GM13977 (cell line): ENCODE measurements at regions not wholly inside any gene's neighbourhood (a gene's known extent, or its start where the extent isn't known, plus 50 kb on each side); places are given as distances from the start of the nearest gene placed in this dataset.
"Not testable (repeated sequence)": the region's sequence is repeated elsewhere in the genome, so short reads cannot be mapped to it uniquely, and the experiment has no call there.

ENCODE experiments used
- DNase-seq: peaks from one replicate; pipeline ENCODE4 v3.0.0; 2012; ENCODE audit warnings: low spot score
- in situ Hi-C: fragments of 300-500 bp; cut with MboI; formaldehyde crosslinking; loops from one replicate; pipeline ENCODE4 v1.12.0; 2022; ENCODE audit warnings: low sequenced_read_pairs, low pct_unique_long_range_greater_than_20kb, mixed read lengths, inconsistent platforms; ENCODE audit not compliant: unreplicated experiment
- TF ChIP-seq, protein P1 (sequence below): IDR thresholded peaks from 2 replicates; pipeline ENCODE4 v1.5.1; 2012; ENCODE audit warnings: mild to moderate bottlenecking, control low read depth; ENCODE audit not compliant: insufficient read depth; ENCODE audit errors: extremely low read depth, missing control alignments

DNA sequence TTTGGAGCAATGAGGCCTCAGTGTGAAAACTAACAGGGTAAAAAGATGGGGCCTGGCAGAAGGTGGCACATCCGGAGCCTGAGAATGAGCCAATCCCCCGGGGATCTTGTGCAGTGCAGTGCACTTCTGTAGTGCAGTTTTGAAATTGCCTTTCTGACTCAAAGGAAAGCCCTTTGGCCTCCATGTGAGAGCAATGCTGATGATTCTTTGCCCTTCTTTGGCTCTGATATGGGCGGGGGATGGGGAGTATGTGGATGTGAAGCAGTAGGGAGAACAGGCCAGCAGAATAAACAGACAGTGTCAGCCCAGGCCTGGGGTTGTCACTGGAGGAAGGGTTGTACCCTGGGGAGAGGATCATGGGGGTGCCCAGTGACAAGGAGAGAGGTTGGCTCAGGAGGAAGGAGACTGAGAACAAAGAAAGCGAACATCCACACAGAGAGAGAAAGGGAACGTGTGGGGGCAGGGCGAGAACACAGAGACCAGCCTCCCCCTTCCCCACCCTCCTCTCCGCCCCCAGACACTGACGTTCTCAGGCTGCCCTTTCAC lies 351.2 kb downstream of the CDC5L start:
- no peak for DNase-seq
- in situ Hi-C loops: no loop called here
- TF ChIP-seq, protein P1, sequence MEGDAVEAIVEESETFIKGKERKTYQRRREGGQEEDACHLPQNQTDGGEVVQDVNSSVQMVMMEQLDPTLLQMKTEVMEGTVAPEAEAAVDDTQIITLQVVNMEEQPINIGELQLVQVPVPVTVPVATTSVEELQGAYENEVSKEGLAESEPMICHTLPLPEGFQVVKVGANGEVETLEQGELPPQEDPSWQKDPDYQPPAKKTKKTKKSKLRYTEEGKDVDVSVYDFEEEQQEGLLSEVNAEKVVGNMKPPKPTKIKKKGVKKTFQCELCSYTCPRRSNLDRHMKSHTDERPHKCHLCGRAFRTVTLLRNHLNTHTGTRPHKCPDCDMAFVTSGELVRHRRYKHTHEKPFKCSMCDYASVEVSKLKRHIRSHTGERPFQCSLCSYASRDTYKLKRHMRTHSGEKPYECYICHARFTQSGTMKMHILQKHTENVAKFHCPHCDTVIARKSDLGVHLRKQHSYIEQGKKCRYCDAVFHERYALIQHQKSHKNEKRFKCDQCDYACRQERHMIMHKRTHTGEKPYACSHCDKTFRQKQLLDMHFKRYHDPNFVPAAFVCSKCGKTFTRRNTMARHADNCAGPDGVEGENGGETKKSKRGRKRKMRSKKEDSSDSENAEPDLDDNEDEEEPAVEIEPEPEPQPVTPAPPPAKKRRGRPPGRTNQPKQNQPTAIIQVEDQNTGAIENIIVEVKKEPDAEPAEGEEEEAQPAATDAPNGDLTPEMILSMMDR: no peak

DNA sequence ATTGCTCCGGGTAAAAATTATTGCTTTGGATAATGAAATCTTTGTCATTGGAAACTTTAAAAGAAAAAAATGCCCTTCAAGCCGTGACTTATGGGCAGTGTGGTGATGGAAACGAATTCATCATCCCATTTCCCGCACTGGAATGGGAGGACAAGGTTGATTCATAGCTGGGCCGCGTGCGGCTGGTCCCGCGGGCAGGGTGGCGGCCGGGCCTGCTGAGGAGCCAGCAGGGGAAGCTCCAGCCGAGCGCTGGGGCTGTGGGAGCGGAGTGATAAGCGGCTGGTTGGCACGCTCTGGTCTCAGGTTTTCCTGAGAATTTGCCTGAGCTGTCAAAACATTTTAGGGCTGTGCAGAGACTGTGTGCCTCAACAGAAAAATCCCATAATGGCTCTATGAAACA lies 351.7 kb downstream of the CDC5L start:
- TF ChIP-seq, protein P1: no peak
- in situ Hi-C loops: no loop called here
- no peak for DNase-seq

DNA sequence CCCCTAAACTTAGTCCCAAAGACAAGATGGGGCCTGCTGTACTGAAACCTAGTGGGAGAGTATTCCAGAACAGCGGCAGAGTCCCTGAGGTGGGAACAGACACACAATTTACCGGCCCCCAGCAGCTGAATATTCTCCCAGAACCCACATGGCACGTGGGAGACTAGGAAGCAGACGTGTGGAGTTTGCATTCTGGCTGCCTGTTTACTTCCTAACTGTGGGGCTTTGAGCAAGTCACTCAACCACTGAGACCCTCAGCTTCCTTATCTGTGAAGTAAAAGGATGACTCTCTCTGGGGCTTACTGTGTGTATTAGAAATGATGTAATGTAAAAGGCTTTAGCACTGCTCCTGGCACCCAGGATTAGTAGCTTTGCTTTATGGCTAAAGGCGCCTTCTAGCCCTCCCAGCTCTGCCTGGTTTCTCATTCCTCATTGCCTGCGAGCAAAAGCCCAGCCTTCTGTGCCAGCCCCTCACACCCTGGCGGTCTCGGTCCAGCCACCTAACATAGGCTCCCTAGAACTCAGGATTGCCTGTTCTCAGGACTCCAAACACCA lies 353.1 kb downstream of the CDC5L start:
- TF ChIP-seq, protein P1: no peak
- no peak for DNase-seq
- in situ Hi-C loops: no loop called here

DNA sequence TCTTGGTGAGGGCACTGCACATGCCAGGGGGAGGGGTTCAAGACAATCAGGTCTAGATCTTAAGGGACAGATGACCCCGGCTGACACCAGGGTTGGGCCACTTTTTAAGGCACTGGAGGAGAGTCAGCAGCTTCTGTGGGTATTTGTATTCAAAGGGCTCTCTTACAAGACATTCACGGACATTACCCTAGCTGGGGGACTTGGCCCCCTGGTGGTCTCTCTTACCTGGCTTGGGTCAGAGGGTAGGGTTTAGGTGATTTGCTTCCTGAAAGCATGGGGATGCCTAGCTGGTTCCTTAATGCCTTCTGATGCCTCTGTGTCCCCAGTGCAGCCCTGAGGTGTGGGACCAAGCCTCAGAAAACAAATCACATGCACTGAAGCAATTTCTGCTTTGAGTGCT lies 354.7 kb downstream of the CDC5L start:
- TF ChIP-seq, protein P1: no peak
- in situ Hi-C loops: no loop called here
- no peak for DNase-seq

DNA sequence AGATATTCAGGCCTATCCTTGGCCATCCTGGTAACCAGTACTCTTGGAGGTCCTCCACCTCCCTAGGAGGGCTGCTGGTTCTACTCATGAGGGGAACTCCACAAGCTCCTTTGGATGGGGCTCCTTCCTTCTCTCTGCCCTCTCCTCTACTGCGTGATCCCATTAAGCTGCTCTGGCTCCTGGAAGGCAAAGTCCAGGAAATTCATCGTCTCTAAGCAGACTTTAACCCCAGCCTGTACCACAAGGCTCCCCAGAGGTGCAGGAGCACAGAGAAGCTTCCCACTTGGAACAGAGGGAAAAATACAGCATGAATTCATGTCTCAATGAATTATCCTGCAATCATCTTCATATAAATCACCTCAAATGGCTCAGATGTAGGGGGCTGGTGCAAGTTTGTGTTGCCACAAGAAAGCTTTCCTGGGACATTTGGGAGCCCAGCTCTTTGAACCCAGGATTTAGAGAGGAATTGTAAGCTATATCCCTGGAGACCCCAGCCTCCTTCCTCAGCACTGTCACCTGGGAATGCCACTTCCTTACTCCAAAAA lies 355.4 kb downstream of the CDC5L start:
- DNase-seq: no peak
- TF ChIP-seq, protein P1: no peak
- in situ Hi-C loops: no loop called here

DNA sequence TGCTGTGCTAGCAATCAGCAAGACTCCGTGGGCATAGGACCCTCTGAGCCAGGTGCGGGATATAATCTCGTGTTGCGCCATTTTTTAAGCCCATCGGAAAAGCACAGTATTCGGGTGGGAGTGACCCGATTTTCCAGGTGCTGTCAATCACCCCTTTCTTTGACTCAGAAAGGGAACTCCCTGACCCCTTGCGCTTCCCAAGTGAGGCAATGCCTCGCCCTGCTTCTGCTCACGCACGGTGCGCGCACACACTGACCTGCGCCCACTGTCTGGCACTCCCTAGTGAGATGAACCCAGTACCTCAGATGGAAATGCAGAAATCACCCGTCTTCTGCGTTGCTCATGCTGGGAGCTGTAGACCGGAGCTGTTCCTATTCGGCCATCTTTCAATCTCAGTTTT lies 372.6 kb downstream of the CDC5L start:
- in situ Hi-C loops, DNase-seq: not testable (repeated sequence)

DNA sequence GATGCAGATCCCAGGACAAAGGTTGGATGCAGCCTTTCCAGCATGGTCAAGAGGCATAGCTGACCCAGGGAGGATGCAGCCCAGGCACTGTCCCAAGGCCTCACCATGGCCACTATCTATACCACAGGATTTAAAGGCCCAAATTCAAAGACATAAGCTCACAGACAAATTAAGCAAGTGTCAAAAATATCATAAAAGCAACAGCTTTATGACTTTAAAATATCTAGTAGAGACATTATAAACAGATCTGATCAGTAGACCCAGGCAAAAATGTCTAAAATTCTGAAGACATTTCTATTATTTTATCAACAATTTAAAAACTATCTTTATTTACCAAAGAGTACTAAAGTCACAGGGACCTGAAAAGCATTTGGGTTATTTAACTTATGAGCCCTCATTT lies 373.5 kb downstream of the CDC5L start:
- TF ChIP-seq, protein P1: no peak
- in situ Hi-C loops: no loop called here
- no peak for DNase-seq
